HEK293 (cell line): ENCODE measurements at regions not wholly inside any gene's neighbourhood (a gene's known extent, or its start where the extent isn't known, plus 50 kb on each side); places are given as distances from the start of the nearest gene placed in this dataset.
A peak's percentile ranks its signal among the peaks of the same experiment; 100 is the strongest.

Experiments used
- SP2 ChIP-seq: fragments of 450-650 bp; formaldehyde crosslinking; IDR thresholded peaks from 2 replicates; pipeline ENCODE4 v1.5.1; 2016; ENCODE audit warnings: missing biosample characterization, missing genetic modification characterization
- ZBTB20 ChIP-seq: fragments of 450-650 bp; formaldehyde crosslinking; IDR thresholded peaks from 2 replicates; pipeline ENCODE4 v1.5.1; 2016; ENCODE audit warnings: missing biosample characterization, missing genetic modification characterization
- ZNF133 ChIP-seq: fragments of 450-650 bp; formaldehyde crosslinking; IDR thresholded peaks from 2 replicates; pipeline ENCODE4 v1.5.1; 2016; ENCODE audit warnings: missing biosample characterization, missing genetic modification characterization
- ZNF140 ChIP-seq: fragments of 450-650 bp; formaldehyde crosslinking; IDR thresholded peaks from 2 replicates; pipeline ENCODE4 v1.5.1; 2016; ENCODE audit warnings: missing biosample characterization, missing genetic modification characterization
- ZNF223 ChIP-seq: fragments of 450-650 bp; formaldehyde crosslinking; IDR thresholded peaks from 2 replicates; pipeline ENCODE4 v1.5.1; 2016; ENCODE audit warnings: missing biosample characterization, missing genetic modification characterization
- ZNF426 ChIP-seq: fragments of 450-650 bp; formaldehyde crosslinking; IDR thresholded peaks from 2 replicates; pipeline ENCODE4 v1.5.1; 2017; ENCODE audit warnings: missing biosample characterization, missing genetic modification characterization, mild to moderate bottlenecking, inconsistent platforms, moderate library complexity
- ZNF433 ChIP-seq: fragments of 450-650 bp; formaldehyde crosslinking; IDR thresholded peaks from 2 replicates; pipeline ENCODE4 v1.5.1; 2016; ENCODE audit warnings: missing biosample characterization, missing genetic modification characterization, low read depth
- ZNF510 ChIP-seq: fragments of 450-650 bp; formaldehyde crosslinking; IDR thresholded peaks from 2 replicates; pipeline ENCODE4 v1.5.1; 2018; ENCODE audit warnings: mild to moderate bottlenecking, missing genetic modification characterization, missing biosample characterization; ENCODE audit not compliant: insufficient replicate concordance
- ZNF529 ChIP-seq: fragments of 450-650 bp; formaldehyde crosslinking; IDR thresholded peaks from 2 replicates; pipeline ENCODE4 v1.5.1; 2017; ENCODE audit warnings: missing genetic modification characterization, missing biosample characterization; ENCODE audit not compliant: insufficient replicate concordance
- ZNF560 ChIP-seq: fragments of 450-650 bp; formaldehyde crosslinking; IDR thresholded peaks from 2 replicates; pipeline ENCODE4 v1.5.1; 2017; ENCODE audit warnings: missing biosample characterization, missing genetic modification characterization, borderline replicate concordance
- ZNF571 ChIP-seq: fragments of 450-650 bp; formaldehyde crosslinking; IDR thresholded peaks from 2 replicates; pipeline ENCODE4 v1.5.0; 2017; ENCODE audit warnings: missing biosample characterization, missing genetic modification characterization
- ZNF830 ChIP-seq: fragments of 450-650 bp; IDR thresholded peaks from 2 replicates; pipeline ENCODE4 v1.5.0; 2018; ENCODE audit warnings: missing biosample characterization, missing genetic modification characterization, low read depth, mild to moderate bottlenecking, moderate library complexity
- ZNF843 ChIP-seq: fragments of 450-650 bp; formaldehyde crosslinking; IDR thresholded peaks from 2 replicates; pipeline ENCODE4 v1.5.1; 2016; ENCODE audit warnings: missing biosample characterization, missing genetic modification characterization
- ZSCAN30 ChIP-seq: fragments of 450-650 bp; IDR thresholded peaks from 2 replicates; pipeline ENCODE4 v1.5.1; 2018; ENCODE audit warnings: missing biosample characterization, mild to moderate bottlenecking, missing genetic modification characterization, moderate library complexity
- TF ChIP-seq, protein P1 (sequence below): fragments of 450-650 bp; formaldehyde crosslinking; IDR thresholded peaks from 2 replicates; pipeline ENCODE4 v1.5.1; 2016; ENCODE audit warnings: missing biosample characterization, missing genetic modification characterization
- TF ChIP-seq, protein P2 (sequence below): fragments of 450-650 bp; formaldehyde crosslinking; IDR thresholded peaks from 2 replicates; pipeline ENCODE4 v1.5.1; 2016; ENCODE audit warnings: missing biosample characterization, missing genetic modification characterization
- TF ChIP-seq, protein P3 (sequence below): fragments of 450-650 bp; formaldehyde crosslinking; IDR thresholded peaks from 2 replicates; pipeline ENCODE4 v1.5.1; 2016; ENCODE audit warnings: missing biosample characterization, missing genetic modification characterization
- TF ChIP-seq, protein P4 (sequence below): fragments of 450-650 bp; formaldehyde crosslinking; conservative IDR thresholded peaks from 2 replicates; pipeline ENCODE4 v1.5.1; 2016; ENCODE audit warnings: low read depth, missing biosample characterization, missing genetic modification characterization
- TF ChIP-seq, protein P5 (sequence below): fragments of 450-650 bp; formaldehyde crosslinking; IDR thresholded peaks from 2 replicates; pipeline ENCODE4 v1.5.1; 2016; ENCODE audit warnings: missing biosample characterization, missing genetic modification characterization
- TF ChIP-seq, protein P6 (sequence below): fragments of 450-650 bp; formaldehyde crosslinking; IDR thresholded peaks from 2 replicates; pipeline ENCODE4 v1.5.1; 2016; ENCODE audit warnings: missing biosample characterization, missing genetic modification characterization, low read depth
- TF ChIP-seq, protein P7 (sequence below): fragments of 450-650 bp; formaldehyde crosslinking; IDR thresholded peaks from 2 replicates; pipeline ENCODE4 v1.5.1; 2017; ENCODE audit warnings: missing biosample characterization, missing genetic modification characterization

DNA sequence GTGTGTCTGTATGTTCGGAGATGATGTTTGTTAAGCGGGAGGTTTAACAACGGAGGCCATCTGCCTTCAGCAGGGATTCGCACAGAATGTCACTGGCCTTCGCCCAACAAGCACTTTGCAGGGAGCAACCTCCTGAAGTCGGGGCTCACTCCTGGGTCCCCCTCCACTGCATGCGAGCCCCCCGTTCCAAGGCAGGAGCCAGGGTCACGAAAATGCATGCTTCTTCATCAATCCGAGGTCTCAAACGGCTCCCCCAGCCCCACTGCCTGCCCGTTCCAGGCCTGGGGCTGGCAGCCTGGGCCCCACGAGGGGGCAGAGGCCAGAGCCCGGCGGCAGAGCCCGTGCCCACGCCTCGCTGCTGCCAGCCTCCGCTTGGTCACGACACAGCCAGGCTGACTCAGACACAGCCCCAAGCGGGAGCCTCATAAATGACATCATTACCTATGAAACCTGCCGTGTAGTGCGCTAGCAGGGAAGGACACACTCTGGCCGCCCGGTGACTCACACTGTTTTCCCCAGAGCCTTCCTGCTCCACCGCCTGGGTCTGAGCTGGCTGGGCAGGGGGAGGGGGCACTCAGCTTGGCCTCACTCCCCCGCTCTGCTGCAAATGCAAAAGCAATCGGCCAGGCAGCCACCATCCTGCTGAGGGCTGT lies 169.5 kb upstream of the RTL1 start (continued):
- TF ChIP-seq ZSCAN30 (tag by site-specific recombination): peak; percentile 79
- TF ChIP-seq ZNF560: no peak
- no peak for TF ChIP-seq ZNF433 (tag by site-specific recombination)
- no peak for TF ChIP-seq ZNF529
- TF ChIP-seq, protein P1, sequence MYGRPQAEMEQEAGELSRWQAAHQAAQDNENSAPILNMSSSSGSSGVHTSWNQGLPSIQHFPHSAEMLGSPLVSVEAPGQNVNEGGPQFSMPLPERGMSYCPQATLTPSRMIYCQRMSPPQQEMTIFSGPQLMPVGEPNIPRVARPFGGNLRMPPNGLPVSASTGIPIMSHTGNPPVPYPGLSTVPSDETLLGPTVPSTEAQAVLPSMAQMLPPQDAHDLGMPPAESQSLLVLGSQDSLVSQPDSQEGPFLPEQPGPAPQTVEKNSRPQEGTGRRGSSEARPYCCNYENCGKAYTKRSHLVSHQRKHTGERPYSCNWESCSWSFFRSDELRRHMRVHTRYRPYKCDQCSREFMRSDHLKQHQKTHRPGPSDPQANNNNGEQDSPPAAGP (tag by site-specific recombination): peak; percentile 89
- peak; percentile 31; the same call in 1 of the 2 replicates for TF ChIP-seq ZNF223 (tag by site-specific recombination)
- TF ChIP-seq SP2: no peak
- TF ChIP-seq, protein P2, sequence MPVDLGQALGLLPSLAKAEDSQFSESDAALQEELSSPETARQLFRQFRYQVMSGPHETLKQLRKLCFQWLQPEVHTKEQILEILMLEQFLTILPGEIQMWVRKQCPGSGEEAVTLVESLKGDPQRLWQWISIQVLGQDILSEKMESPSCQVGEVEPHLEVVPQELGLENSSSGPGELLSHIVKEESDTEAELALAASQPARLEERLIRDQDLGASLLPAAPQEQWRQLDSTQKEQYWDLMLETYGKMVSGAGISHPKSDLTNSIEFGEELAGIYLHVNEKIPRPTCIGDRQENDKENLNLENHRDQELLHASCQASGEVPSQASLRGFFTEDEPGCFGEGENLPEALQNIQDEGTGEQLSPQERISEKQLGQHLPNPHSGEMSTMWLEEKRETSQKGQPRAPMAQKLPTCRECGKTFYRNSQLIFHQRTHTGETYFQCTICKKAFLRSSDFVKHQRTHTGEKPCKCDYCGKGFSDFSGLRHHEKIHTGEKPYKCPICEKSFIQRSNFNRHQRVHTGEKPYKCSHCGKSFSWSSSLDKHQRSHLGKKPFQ (tag by site-specific recombination): 0 out of 2 replicates have a peak, but pooled peaks have one; percentile 55
- TF ChIP-seq ZNF571: no peak
- peak; percentile 67 for TF ChIP-seq ZBTB20 (tag by site-specific recombination)
- TF ChIP-seq ZNF830 (tag by site-specific recombination): no peak
- TF ChIP-seq ZNF133 (tag by site-specific recombination): no peak
- TF ChIP-seq, protein P3, sequence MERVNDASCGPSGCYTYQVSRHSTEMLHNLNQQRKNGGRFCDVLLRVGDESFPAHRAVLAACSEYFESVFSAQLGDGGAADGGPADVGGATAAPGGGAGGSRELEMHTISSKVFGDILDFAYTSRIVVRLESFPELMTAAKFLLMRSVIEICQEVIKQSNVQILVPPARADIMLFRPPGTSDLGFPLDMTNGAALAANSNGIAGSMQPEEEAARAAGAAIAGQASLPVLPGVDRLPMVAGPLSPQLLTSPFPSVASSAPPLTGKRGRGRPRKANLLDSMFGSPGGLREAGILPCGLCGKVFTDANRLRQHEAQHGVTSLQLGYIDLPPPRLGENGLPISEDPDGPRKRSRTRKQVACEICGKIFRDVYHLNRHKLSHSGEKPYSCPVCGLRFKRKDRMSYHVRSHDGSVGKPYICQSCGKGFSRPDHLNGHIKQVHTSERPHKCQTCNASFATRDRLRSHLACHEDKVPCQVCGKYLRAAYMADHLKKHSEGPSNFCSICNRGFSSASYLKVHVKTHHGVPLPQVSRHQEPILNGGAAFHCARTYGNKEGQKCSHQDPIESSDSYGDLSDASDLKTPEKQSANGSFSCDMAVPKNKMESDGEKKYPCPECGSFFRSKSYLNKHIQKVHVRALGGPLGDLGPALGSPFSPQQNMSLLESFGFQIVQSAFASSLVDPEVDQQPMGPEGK (tag by site-specific recombination): peak; percentile 97
- TF ChIP-seq, protein P4, sequence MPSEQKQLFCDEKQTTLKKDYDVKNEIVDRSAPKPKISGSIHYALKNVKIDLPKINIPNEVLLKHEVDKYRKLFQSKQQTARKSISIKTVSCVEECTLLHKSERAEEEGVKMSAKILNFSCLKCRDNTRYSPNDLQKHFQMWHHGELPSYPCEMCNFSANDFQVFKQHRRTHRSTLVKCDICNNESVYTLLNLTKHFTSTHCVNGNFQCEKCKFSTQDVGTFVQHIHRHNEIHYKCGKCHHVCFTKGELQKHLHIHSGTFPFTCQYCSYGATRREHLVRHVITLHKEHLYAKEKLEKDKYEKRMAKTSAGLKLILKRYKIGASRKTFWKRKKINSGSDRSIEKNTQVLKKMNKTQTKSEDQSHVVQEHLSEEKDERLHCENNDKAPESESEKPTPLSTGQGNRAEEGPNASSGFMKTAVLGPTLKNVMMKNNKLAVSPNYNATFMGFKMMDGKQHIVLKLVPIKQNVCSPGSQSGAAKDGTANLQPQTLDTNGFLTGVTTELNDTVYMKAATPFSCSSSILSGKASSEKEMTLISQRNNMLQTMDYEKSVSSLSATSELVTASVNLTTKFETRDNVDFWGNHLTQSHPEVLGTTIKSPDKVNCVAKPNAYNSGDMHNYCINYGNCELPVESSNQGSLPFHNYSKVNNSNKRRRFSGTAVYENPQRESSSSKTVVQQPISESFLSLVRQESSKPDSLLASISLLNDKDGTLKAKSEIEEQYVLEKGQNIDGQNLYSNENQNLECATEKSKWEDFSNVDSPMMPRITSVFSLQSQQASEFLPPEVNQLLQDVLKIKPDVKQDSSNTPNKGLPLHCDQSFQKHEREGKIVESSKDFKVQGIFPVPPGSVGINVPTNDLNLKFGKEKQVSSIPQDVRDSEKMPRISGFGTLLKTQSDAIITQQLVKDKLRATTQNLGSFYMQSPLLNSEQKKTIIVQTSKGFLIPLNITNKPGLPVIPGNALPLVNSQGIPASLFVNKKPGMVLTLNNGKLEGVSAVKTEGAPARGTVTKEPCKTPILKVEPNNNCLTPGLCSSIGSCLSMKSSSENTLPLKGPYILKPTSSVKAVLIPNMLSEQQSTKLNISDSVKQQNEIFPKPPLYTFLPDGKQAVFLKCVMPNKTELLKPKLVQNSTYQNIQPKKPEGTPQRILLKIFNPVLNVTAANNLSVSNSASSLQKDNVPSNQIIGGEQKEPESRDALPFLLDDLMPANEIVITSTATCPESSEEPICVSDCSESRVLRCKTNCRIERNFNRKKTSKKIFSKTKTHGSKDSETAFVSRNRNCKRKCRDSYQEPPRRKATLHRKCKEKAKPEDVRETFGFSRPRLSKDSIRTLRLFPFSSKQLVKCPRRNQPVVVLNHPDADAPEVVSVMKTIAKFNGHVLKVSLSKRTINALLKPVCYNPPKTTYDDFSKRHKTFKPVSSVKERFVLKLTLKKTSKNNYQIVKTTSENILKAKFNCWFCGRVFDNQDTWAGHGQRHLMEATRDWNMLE (tag by site-specific recombination): 0 out of 2 replicates have a peak, but pooled peaks have one; percentile 32
- TF ChIP-seq ZNF426: no peak
- TF ChIP-seq ZNF510: no peak
- TF ChIP-seq, protein P5, sequence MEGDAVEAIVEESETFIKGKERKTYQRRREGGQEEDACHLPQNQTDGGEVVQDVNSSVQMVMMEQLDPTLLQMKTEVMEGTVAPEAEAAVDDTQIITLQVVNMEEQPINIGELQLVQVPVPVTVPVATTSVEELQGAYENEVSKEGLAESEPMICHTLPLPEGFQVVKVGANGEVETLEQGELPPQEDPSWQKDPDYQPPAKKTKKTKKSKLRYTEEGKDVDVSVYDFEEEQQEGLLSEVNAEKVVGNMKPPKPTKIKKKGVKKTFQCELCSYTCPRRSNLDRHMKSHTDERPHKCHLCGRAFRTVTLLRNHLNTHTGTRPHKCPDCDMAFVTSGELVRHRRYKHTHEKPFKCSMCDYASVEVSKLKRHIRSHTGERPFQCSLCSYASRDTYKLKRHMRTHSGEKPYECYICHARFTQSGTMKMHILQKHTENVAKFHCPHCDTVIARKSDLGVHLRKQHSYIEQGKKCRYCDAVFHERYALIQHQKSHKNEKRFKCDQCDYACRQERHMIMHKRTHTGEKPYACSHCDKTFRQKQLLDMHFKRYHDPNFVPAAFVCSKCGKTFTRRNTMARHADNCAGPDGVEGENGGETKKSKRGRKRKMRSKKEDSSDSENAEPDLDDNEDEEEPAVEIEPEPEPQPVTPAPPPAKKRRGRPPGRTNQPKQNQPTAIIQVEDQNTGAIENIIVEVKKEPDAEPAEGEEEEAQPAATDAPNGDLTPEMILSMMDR (tag by site-specific recombination): peak; percentile 46; the same call in 1 of the 2 replicates
- TF ChIP-seq, protein P6, sequence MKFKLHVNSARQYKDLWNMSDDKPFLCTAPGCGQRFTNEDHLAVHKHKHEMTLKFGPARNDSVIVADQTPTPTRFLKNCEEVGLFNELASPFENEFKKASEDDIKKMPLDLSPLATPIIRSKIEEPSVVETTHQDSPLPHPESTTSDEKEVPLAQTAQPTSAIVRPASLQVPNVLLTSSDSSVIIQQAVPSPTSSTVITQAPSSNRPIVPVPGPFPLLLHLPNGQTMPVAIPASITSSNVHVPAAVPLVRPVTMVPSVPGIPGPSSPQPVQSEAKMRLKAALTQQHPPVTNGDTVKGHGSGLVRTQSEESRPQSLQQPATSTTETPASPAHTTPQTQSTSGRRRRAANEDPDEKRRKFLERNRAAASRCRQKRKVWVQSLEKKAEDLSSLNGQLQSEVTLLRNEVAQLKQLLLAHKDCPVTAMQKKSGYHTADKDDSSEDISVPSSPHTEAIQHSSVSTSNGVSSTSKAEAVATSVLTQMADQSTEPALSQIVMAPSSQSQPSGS: peak; percentile 98
- TF ChIP-seq ZNF140 (tag by site-specific recombination): no peak
- TF ChIP-seq, protein P7, sequence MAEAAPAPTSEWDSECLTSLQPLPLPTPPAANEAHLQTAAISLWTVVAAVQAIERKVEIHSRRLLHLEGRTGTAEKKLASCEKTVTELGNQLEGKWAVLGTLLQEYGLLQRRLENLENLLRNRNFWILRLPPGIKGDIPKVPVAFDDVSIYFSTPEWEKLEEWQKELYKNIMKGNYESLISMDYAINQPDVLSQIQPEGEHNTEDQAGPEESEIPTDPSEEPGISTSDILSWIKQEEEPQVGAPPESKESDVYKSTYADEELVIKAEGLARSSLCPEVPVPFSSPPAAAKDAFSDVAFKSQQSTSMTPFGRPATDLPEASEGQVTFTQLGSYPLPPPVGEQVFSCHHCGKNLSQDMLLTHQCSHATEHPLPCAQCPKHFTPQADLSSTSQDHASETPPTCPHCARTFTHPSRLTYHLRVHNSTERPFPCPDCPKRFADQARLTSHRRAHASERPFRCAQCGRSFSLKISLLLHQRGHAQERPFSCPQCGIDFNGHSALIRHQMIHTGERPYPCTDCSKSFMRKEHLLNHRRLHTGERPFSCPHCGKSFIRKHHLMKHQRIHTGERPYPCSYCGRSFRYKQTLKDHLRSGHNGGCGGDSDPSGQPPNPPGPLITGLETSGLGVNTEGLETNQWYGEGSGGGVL: peak; percentile 58
- TF ChIP-seq ZNF843 (tag by site-specific recombination): peak; percentile 85
